ENCODE measurements at regions not wholly inside any gene's neighbourhood (a gene's known extent, or its start where the extent isn't known, plus 50 kb on each side); places are given as distances from the start of the nearest gene placed in this dataset.
"Not testable (repeated sequence)": the region's sequence is repeated elsewhere in the genome, so short reads cannot be mapped to it uniquely, and the experiment has no call there.

DNA sequence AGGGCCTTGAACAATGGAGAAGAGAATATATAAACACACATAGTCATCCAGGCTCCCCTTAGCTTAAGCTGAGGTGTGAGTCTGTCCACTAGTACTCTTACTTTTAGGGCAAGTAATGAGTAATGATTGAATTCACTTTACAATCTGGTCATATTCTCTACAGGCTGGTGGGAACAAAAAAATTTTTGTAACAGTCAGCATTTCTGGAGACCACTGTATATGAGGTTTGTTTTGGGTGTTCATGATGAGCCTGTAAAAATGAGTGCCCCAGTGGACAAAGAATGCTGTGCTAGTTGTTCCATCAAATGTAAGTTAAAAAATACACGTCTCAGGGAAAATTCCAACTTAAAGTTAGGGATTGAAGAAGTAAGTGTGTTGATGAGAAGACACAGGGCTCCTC lies 154.0 kb downstream of the ZNF37A start:
- TF ChIP-seq CTCF (IDR thresholded peaks at IDR 0.05; ENCODE audit: borderline replicate concordance, extremely low read depth, low read length, poor library complexity, severe bottlenecking); EZH2 (IDR thresholded peaks at IDR 0.05; ENCODE audit: borderline replicate concordance, low read depth, low read length, severe bottlenecking): not testable (repeated sequence)

Data from DND-41 (cell line).